Keratinocyte (primary cell): ENCODE measurements at regions not wholly inside any gene's neighbourhood (a gene's known extent, or its start where the extent isn't known, plus 50 kb on each side); places are given as distances from the start of the nearest gene placed in this dataset.

ENCODE experiments used
- EZH2 ChIP-seq: IDR thresholded peaks from one replicate; pipeline ENCODE4 v1.6.1; 2012; ENCODE audit warnings: inconsistent platforms, mild to moderate bottlenecking, low read length, moderate library complexity
- TF ChIP-seq, protein P1 (sequence below), 3 experiments: IDR thresholded peaks in 1 of 3; conservative IDR thresholded peaks in 1 of 3; optimal IDR thresholded peaks in 1 of 3; 2 replicates in 2 of 3; 3 replicates in 1 of 3; pipeline versions ENCODE3 to v1.5.1; 2011; ENCODE audit warnings: low read length in 3 of 3, mild to moderate bottlenecking in 3 of 3, moderate library complexity in 2 of 3, control low read depth in 1 of 3, inconsistent platforms in 1 of 3; ENCODE audit not compliant: insufficient read depth in 2 of 3; ENCODE audit errors: extremely low read depth in 1 of 3

DNA sequence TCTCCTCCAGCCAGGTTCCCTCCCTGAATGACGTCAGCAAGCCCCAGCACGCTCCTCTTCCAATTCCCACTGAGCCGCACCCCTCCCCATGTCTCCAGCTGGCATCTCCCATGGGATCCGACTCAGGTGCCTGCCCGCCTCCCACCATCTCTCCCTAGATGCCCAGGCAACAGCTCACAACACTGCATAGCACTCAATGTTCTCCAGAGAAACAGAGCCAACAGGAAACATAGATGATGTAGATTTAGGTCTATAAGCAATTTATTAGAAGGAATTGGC is 532.3 kb downstream of the BRD1 start:
- TF ChIP-seq EZH2, result no peak
- TF ChIP-seq, protein P1, sequence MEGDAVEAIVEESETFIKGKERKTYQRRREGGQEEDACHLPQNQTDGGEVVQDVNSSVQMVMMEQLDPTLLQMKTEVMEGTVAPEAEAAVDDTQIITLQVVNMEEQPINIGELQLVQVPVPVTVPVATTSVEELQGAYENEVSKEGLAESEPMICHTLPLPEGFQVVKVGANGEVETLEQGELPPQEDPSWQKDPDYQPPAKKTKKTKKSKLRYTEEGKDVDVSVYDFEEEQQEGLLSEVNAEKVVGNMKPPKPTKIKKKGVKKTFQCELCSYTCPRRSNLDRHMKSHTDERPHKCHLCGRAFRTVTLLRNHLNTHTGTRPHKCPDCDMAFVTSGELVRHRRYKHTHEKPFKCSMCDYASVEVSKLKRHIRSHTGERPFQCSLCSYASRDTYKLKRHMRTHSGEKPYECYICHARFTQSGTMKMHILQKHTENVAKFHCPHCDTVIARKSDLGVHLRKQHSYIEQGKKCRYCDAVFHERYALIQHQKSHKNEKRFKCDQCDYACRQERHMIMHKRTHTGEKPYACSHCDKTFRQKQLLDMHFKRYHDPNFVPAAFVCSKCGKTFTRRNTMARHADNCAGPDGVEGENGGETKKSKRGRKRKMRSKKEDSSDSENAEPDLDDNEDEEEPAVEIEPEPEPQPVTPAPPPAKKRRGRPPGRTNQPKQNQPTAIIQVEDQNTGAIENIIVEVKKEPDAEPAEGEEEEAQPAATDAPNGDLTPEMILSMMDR (optimal IDR thresholded peaks at IDR 0.05 in 1 of 3, IDR thresholded peaks at IDR 0.05 in 1 of 3, conservative IDR thresholded peaks at IDR 0.05 in 1 of 3; ENCODE audit: extremely low read depth in 1 of 3, insufficient read depth in 2 of 3, low read length in 3 of 3), result no peak
